K562 (cell line): ENCODE measurements at regions not wholly inside any gene's neighbourhood (a gene's known extent, or its start where the extent isn't known, plus 50 kb on each side); places are given as distances from the start of the nearest gene placed in this dataset.

ENCODE experiments used
- ATAC-seq: fragments of 200-7000 bp; cut with Tn5 transposase; 3 replicates; pipeline ENCODE4 v1.9.1; 2020; ENCODE audit warnings: moderate library complexity
- BruUV-seq: library from RNA; stranded (reverse); fragments of 400-500 nt; replicated peaks from 2 replicates; lab custom pipeline; 2021; lab: Mats Ljungman, UMichigan
- CTCF ChIA-PET: fragments of 300-600 bp; formaldehyde crosslinking; extraction: SDS; loops from one replicate; lab custom pipeline; 2021; ENCODE audit warnings: low intra/inter-chr PET ratio; lab: Yijun Ruan, JAX
- POLR2A ChIA-PET: fragments of 300-600, 350-650 bp; sonication (Branson Sonifier 250); formaldehyde crosslinking; extraction: SDS; loops from one replicate; lab custom pipeline; 2021; ENCODE audit warnings: antibody characterized with exemption, inconsistent platforms; lab: Yijun Ruan, JAX
- DNase-seq, 4 experiments: peaks; one replicate each; pipeline versions ENCODE4 v3.0.0 to v3.0.0-alpha.2; 2011 to 2018; ENCODE audit warnings: low spot score in 3 of 4, mixed read lengths in 3 of 4; ENCODE audit errors: extremely low read depth in 1 of 4
- FAIRE-seq: peaks from 2 replicates; lab custom pipeline; 2011; peaks lifted over from hg19 to GRCh38; lab: Jason Lieb, UNC
- H2AFZ ChIP-seq: 2 replicates; pipeline ENCODE4 v1.6.0; 2011; ENCODE audit warnings: low read depth, low read length, control low read depth, inconsistent platforms
- H3K27ac ChIP-seq: fragments of 200-600 bp; 3 replicates; pipeline ENCODE4 v1.8.0; 2011; ENCODE audit warnings: low read depth, mild to moderate bottlenecking, control low read depth, inconsistent platforms, low read length, moderate library complexity, mixed read lengths; ENCODE audit errors: extremely low read depth
- H3K27me3 ChIP-seq, 2 experiments: fragments of 300-600 bp in 1 of 2; 2 replicates in 1 of 2; 3 replicates in 1 of 2; pipeline versions ENCODE4 v1.6.0 to v1.8.0; 2011; ENCODE audit warnings: inconsistent platforms in 2 of 2, low read length in 2 of 2, mild to moderate bottlenecking in 1 of 2, mixed read lengths in 1 of 2, moderate library complexity in 1 of 2; ENCODE audit not compliant: control insufficient read depth in 2 of 2, insufficient read depth in 2 of 2
- H3K36me3 ChIP-seq: fragments of 300-600 bp; 3 replicates; pipeline ENCODE4 v1.8.0; 2011; ENCODE audit warnings: mild to moderate bottlenecking, low read length, inconsistent platforms; ENCODE audit not compliant: control insufficient read depth, insufficient read depth
- H3K4me1 ChIP-seq, 2 experiments: fragments of 200-600 bp in 1 of 2; replicated peaks in 1 of 2; 2 replicates in 1 of 2; 3 replicates in 1 of 2; pipeline versions ENCODE4 v1.5.1 to v1.8.0; 2011; ENCODE audit warnings: inconsistent platforms in 2 of 2, low read length in 2 of 2, mild to moderate bottlenecking in 1 of 2, mixed read lengths in 1 of 2, moderate library complexity in 1 of 2; ENCODE audit not compliant: control insufficient read depth in 2 of 2, insufficient read depth in 2 of 2
- H3K4me2 ChIP-seq: 2 replicates; pipeline ENCODE4 v1.6.1; 2011; ENCODE audit warnings: low read length, control low read depth, inconsistent platforms, mixed read lengths; ENCODE audit not compliant: insufficient read depth
- H3K4me3 ChIP-seq: fragments of 200-600 bp; sonication (generic), shearing (Covaris generic); 2 replicates; pipeline ENCODE4 v1.5.1; 2016; ENCODE audit warnings: control low read depth, inconsistent platforms
- H3K79me2 ChIP-seq: fragments of 200-600 bp; 3 replicates; pipeline ENCODE4 v1.8.0; 2011; ENCODE audit warnings: low read length, inconsistent platforms; ENCODE audit not compliant: control insufficient read depth, insufficient read depth
- H3K9ac ChIP-seq, 2 experiments: 2 replicates each; pipeline versions ENCODE4 v1.6.0 to v1.6.1; 2011; ENCODE audit warnings: low read depth in 2 of 2, low read length in 2 of 2, control low read depth in 1 of 2, inconsistent platforms in 1 of 2, mild to moderate bottlenecking in 1 of 2, mixed read lengths in 1 of 2; ENCODE audit not compliant: insufficient read depth in 1 of 2
- H3K9me1 ChIP-seq: one replicate; pipeline ENCODE4 v1.6.0; 2011; ENCODE audit warnings: inconsistent platforms, mild to moderate bottlenecking, low read length, moderate library complexity; ENCODE audit not compliant: control insufficient read depth, insufficient read depth
- H3K9me3 ChIP-seq: replicated peaks from 2 replicates; pipeline ENCODE4 v1.5.1; 2011; ENCODE audit warnings: low read depth, low read length, inconsistent platforms; ENCODE audit not compliant: control insufficient read depth, insufficient read depth
- H4K20me1 ChIP-seq: replicated peaks from 2 replicates; pipeline ENCODE4 v1.6.1; 2011; ENCODE audit warnings: low read length, inconsistent platforms, mixed read lengths; ENCODE audit not compliant: control insufficient read depth, insufficient read depth
- E2F3 ChIP-seq: fragments of 250-450 bp; sonication (Bioruptor Pico); IDR thresholded peaks from 2 replicates; pipeline ENCODE4 v1.4.0; 2020; ENCODE audit warnings: mild to moderate bottlenecking
- KDM1A ChIP-seq, 2 experiments: fragments of 450-650 bp; IDR thresholded peaks; 2 replicates each; pipeline ENCODE4 v1.6.1; 2016; ENCODE audit warnings: mild to moderate bottlenecking in 2 of 2
- NFRKB ChIP-seq: fragments of 450-650 bp; IDR thresholded peaks from 2 replicates; pipeline ENCODE4 v1.6.1; 2016; ENCODE audit warnings: low read depth
- SOX6 ChIP-seq: fragments of 450-650 bp; IDR thresholded peaks from 2 replicates; pipeline ENCODE4 v1.6.1; 2014; ENCODE audit warnings: mild to moderate bottlenecking
- SUPT5H ChIP-seq: fragments of 450-650 bp; IDR thresholded peaks from 2 replicates; pipeline ENCODE4 v1.6.1; 2016
- TCF3 ChIP-seq: sonication (generic); formaldehyde crosslinking; IDR thresholded peaks from 2 replicates; pipeline ENCODE4 v1.4.0; 2020; ENCODE audit warnings: mild to moderate bottlenecking, missing genetic modification reagents
- THRAP3 ChIP-seq: fragments of 450-650 bp; IDR thresholded peaks from 2 replicates; pipeline ENCODE4 v1.6.1; 2016; ENCODE audit warnings: mild to moderate bottlenecking, inconsistent platforms, borderline replicate concordance
- TOE1 ChIP-seq, 2 experiments: fragments of 450-650 bp in 1 of 2; sonication (generic) in 1 of 2; formaldehyde crosslinking in 1 of 2; IDR thresholded peaks; 2 replicates each; pipeline versions ENCODE4 v1.7.1 to v1.8.0; 2016 to 2022; ENCODE audit warnings: borderline replicate concordance in 2 of 2, mild to moderate bottlenecking in 2 of 2, antibody characterized with exemption in 1 of 2, inconsistent platforms in 1 of 2, low read depth in 1 of 2, missing genetic modification reagents in 1 of 2, moderate library complexity in 1 of 2
- ZNF696 ChIP-seq: fragments of 250-450 bp; sonication (Bioruptor Pico); conservative IDR thresholded peaks from 2 replicates; pipeline ENCODE4 v1.4.0; 2020; ENCODE audit warnings: mild to moderate bottlenecking, moderate library complexity
- WGBS: fragments of 100-300 bp; shearing (Covaris generic); methylation state at CpG from one replicate; pipeline ENCODE4 v1.1.6; 2016; ENCODE audit warnings: low coverage, mixed read lengths; ENCODE audit not compliant: insufficient coverage; ENCODE audit errors: missing lambda C conversion rate; 5-methylcytosine and 5-hydroxymethylcytosine counted together
- in situ Hi-C: fragments of 300-500 bp; cut with MboI; formaldehyde crosslinking; loops from 4 replicates; pipeline ENCODE4 v1.15.0; 2018; ENCODE audit warnings: inconsistent platforms, mixed read lengths
- intact Hi-C: fragments of 100-400 bp; cut with micrococcal nuclease; formaldehyde crosslinking; loops from 2 replicates; pipeline ENCODE4 v1.14.2; 2022

- Histone ChIP-seq H3K27me3 (no peaks in the 10 kb centered on the region), H3K79me2 (no peaks in the 10 kb centered on the region), H4K20me1 (no peaks in the 10 kb centered on the region), H3K9me1 (no peaks in the 10 kb centered on the region), H3K4me2 (no peak overlapping the region), H3K36me3 (no peaks in the 10 kb centered on the region), H2AFZ (no peak overlapping the region), H3K4me3 (no peak overlapping the region), H3K9me3 (no peaks in the 10 kb centered on the region), H3K4me1 (no peaks in the 10 kb centered on the region), H3K27ac (no peak overlapping the region), H3K9ac (no peak overlapping the region)
- FAIRE-seq = no peak
- in situ Hi-C loops (no loop called here), intact Hi-C loops (no loop called here)
- no TSS peak for BruUV-seq
- ChIA-PET CTCF (no interaction called here), POLR2A (no interaction called here)
- no peak for DNase-seq
- TF ChIP-seq TCF3 (CRISPR knock-in tag) (no peak), NFRKB (no peak), TOE1 (IDR thresholded peaks at IDR 0.05; ENCODE audit: borderline replicate concordance) (no peak), TOE1 (CRISPR knock-in tag; IDR thresholded peaks at IDR 0.05; ENCODE audit: borderline replicate concordance, low read depth) (no peak), SOX6 (no peak), E2F3 (CRISPR knock-in tag) (no peak), KDM1A (IDR thresholded peaks at IDR 0.05) (no peak), THRAP3 (no peak), SUPT5H (no peak), ZNF696 (CRISPR knock-in tag) (no peak)
- no peak for ATAC-seq
- WGBS = 3% methylated on average over 3 of the region's 3 CpGs
Observed at GRCh38 chr15:46607077-46607476, 972.2 kb downstream of the SQOR start.
